ENCODE measurements at regions not wholly inside any gene's neighbourhood (a gene's known extent, or its start where the extent isn't known, plus 50 kb on each side); places are given as distances from the start of the nearest gene placed in this dataset.
"Not testable (repeated sequence)": the region's sequence is repeated elsewhere in the genome, so short reads cannot be mapped to it uniquely, and the experiment has no call there.

DNA sequence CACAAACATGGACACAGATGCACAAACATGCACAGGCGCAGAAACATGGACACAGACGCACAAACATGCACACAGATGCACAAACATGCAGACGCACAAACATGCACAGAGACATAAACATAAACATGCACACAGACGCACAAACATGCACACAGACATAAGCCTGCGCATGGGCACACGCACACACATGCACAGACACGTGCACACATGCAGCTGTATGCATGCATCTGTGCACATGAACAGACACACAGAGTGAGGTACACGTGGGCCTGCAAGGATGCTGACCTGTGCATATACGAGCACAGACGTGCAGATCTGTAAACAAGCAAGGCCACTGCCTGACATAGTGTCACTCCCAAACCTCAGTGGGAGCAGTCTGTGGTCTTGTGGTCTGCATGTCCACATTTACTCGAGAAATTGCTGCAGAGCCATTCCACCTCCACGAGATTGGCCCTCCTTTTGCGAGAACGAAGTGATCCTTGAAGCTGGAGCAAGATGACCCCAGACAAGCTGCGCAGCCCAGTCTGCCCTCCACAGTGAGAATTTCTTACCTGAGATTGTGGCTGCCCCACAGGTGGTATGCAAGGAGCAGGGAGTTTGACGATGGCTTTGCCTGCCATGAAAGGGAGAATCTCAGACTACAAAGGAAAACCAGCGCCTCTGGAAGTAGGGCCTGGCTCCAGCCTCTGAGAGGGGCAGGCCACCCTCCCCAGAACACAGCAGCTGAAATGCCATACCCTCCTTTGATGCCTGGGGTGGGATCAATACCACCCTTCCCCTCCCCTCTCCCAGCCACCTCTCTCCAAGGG lies 299.9 kb downstream of the BRD1 start:
- peak; percentile 2 for DNase-seq (ENCODE audit: low read depth)

DNA sequence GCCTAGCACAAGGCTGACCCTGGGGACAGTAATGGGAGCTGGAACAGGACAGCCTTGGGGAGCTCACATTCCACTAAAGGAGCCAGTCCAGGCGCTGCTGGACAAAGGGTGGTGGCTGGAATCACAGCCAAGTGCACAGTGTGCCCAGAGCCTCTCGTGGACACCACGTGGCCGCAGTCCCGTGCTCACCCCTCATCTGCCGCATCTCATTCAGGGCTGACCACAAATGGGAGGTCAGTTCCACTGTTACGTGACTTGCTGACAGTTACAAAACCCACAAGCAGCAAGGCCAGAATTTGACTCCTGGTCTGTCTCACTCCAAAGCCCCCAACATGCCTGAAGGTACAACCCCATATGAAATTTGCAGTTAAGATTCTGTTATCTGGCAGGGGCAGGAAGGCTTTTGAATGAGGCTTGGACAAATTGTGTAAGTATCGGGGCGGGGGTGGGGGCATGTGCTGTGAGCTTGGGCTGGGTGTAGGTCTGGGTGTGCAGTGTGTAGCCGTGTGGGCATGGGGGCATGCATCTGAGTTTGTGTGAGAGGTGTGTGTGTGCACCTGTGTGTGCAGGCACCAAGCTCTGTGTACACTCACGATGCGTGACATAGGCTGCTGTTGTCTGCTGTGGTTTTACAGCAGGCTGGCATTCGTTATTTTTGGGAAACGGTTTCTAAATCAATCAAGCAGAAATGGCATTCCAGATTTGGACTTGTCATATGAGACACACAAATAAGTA lies 301.7 kb downstream of the BRD1 start:
- no peak for DNase-seq (ENCODE audit: low read depth)

DNA sequence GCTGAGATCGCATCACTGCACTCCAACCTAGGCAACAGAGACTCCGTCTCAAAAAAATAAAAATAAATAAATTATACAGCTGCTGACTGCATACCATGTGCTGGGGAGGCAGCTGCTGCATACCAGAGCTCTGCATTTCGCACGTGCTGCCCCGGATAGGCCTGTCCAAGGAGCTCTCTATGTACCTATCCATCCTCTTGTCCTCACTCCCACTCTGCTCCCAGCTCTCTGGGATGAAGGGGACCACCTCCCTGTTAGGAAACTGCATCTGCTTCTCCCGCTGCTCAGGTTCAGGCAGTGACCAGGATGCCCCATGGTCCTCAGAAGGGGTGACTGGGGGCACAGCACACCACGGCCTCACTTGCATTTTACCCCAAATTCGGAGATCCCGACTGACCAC lies 302.3 kb downstream of the BRD1 start:
- no peak for DNase-seq (ENCODE audit: low read depth)

DNA sequence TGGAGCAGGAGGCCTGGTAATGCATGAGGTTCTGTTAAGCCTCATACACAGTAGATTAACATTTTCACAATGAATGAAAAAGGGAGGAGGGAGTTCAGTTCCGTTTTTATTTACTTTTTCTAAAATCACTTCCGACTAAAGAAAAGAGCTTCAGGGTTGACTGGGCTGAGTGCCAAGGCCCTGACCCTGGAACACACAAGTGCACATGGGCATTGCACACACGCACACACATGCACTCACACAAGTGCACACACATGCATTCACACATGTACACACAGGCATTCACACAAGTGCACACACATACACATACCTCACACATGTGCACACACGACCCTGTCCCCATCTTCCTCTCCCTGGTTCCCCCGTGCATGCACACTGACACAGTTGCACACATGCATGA lies 303.3 kb downstream of the BRD1 start:
- no peak for DNase-seq (ENCODE audit: low read depth)

DNA sequence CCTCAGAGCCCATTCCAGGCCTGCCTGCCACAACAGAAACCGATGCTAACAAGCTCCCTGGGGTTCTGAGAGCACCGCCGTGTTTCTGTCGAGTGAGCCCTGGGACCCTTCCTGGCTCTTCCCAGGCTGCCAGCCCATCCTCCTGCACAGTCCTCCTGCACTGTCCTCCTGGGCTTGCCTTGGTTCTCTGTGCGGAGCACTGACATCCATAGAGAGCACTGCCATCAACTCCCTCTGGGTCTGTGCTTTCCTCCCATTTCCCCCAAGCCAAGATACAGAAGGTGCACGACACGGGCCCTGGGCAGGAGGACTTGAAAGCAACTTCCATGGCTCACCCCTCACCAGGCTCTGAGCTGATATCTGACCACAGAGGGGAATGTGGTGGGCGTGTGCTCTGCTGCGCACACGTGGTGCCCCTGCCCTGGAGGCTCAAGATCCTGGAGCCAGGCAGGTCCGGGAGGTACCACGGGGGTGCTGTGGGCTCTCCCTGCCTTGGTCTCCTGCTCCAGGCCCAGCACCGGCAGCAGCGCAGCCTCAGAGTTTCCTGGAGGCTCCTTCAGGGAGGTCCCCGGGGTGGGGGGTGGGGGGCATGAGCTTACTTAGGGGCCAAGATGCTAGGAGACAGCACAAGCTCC lies 304.2 kb downstream of the BRD1 start:
- no peak for DNase-seq (ENCODE audit: low read depth)

DNA sequence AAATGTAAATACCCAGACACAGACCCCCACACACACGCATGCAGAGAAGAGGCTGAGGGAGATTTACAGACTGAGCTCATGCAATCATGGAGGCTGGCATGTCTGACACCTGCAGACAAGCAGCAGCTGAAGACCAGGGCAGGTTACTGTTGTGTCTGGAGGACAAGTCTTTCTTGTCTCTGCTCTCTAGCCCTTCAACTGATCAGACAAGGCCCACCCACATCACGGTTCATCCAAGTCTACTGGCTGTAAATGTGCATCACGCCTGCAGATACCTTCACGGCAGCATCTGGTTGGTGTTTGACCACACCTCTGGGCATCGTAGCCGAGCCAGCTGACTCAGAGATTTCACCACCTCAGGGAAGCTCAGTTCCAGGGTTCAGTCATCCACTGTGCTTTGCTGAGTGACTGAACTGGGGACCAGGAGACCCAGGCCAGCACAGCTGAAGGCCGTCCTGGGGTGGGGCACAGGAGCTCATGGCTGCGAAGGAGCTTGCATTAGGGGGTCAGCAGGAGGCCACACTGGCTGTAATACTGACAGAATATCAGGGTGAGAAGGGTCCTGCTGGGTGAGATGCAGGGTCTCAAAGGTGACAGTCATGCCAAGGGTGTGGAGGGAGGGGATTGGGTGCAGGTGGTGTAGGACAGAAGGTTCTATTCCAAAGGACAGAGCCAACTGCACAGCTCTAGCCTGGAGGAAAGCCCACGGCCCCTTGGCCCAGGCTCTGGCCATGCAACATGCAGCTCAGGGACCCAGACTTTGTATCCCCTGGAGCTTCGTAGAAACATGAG lies 304.9 kb downstream of the BRD1 start:
- no peak for DNase-seq (ENCODE audit: low read depth)

DNA sequence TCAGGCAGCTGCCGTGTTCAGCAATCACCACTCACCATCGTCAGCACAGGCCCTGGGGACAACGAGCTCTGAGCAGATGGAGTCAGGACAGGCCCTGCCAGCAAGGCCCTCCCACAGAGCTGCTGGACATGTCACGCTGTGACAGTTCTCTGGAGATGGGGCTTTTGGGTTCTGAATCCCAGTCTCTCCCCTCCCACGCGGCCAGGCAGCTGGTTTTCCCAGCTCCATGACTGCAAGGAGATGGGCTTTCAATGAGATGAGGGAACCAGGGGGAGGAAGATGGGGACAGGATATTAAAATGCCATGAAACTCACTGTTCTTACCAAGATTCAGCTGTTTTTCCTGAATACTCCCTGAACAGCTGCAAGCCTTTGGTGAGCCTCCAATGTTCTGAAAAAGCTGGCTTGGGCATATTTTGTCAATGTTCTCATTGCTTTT lies 305.9 kb downstream of the BRD1 start:
- no peak for DNase-seq (ENCODE audit: low read depth)

DNA sequence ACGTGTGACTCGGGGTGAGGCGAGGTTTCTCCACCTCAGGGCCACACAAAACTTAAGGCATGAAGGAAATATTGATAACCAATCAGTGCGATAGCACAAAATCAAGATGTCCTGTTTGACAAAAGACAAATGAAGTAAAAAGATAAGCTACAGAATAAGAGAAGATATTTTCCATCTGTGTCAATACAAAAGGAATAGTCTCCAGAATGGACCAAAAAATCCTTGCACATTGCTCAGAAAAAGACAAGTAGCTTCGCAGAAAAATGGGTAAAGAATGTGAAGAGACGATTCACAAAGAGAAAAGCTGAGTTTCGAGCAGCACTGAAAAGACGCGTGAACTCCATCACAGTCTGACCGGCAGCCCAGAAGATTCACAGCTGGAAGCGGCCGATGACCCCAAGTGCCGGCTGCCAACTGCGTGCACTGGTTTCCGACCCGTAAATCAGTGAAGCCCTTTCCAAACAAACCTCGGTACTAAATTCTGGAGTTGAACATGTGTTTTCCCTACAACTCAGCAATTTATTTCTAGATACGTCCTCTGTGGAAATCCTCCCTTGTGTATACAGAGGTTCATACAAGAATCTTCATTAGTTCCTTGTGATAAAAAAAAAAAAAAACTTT lies 308.4 kb downstream of the BRD1 start:
- DNase-seq (ENCODE audit: low read depth), result no peak

DNA sequence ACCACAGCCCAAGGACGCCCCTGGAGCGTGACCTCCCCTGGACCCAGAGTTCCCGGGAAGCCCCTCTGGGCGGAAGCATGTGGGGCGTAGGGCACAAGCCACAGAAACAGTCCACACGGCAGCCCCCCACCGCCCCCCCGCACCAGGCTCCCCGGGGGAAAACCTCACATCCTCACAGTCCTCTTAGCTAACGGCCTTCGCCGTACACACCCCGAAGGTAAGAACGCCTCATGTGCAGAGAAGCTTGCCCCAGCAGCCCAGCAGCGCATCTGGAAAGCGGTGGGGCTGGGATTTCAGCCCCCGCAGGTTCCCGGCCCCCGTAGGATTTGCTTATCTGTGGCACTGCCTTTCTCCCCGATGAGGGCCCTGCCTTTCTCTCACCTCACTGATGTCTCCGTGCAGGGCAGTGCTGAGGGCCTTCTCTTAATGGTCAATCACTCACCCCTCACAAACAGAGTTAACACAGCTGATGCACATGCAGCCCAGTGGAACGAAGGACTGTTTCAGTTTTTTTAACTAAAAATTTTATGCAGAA lies 309.2 kb downstream of the BRD1 start:
- no peak for DNase-seq (ENCODE audit: low read depth)

DNA sequence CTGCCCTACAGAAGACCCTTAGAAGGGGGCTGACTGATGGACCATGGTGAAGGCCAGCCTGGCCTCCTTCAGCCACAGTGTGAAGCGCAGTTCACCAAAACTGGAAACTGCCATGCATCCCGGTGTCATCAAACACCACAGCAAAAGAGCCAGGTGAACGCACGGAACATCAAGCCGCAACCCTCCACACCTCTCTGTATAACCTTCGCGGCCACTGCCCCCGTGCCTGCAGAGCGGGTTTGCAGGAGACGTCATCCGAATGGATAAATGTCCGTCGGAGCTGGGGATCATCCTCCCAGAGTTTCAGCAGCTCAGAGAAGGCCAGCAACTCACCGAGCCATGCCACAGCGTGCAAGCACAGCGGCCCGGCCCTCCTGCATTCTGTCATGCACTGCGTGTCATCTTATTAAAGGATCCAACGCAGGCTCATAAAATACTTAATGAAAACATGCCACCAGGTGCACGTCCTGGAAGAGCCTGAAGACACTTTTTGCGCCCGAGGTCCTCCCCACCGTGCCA lies 309.9 kb downstream of the BRD1 start:
- no peak for DNase-seq (ENCODE audit: low read depth)

DNA sequence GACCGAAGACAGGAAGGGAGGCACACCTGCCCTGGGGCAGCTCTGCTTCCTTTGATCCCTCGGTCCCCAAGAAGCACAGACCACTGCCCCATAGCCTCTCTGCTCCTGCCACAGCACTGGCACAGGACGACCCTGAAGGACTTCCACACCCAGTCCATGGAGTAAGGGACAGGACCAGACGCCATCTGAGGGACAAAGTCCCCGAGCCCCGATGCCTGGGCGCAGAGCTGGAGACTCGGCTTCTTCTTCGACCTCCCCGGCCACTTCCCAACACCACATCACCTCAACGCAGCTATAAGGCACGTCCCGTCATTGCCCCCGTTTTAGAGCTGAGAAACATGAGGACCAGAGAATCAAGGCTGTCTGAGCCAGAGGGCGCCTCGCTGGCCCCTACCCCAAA lies 310.5 kb downstream of the BRD1 start:
- no peak for DNase-seq (ENCODE audit: low read depth)

DNA sequence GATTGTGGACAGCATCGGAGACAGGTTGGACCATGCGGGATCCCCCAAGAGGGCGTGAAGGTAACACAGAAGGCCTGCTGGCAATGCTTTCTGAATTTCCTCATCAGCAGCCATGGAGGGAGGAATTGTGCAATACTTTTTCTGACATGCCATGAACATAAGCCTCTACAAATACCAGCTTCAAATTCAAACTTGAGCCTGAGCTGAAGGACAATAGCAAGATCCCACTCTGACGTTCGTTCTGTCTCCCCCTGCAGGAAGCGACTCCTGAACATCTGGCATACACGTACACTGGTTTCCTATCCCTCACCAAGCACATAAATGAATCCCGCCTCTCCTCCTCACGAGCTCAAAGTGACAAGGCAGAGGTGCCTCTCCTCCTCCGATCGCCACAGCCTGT lies 312.2 kb downstream of the BRD1 start:
- DNase-seq (ENCODE audit: low read depth), result no peak

DNA sequence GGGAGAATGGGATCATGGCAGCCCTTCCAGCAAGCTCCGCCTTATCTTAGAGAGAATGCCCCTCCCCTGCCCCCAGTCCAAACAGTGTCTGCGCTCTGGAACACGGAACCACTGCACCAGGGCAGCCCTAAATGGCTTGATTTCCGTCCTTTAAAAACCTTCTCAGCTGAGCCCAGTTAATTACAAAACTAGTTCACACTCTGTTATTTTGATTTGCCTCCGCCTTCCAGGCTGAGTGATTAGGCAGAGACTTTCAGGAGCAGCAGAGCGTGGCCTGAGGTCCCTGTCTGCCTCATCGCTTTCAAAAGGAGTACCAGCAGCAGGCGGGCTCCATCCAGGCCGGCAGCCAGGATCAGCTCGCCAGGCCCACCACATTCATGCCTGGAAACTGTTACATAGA lies 313.0 kb downstream of the BRD1 start:
- DNase-seq (ENCODE audit: low read depth), result no peak

DNA sequence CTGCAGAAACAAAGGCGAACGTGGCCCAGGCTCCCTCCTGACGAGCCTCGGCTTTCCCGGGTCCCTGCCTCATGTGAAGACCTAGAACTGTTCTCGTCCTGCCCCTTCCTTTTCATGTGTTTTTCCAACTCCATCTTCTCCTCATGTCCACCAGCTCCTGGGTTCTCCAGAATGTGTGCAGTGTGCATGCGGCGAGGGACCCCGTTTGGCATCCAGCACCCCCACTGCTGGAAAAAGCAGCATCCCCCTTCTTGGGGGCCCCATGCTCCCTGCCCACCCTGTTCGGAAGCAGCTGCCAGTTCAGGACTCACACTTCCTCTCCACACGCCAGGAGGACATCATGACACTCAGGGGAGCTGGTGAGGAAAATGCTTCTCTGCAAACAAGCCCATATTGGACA lies 313.5 kb downstream of the BRD1 start:
- no peak for DNase-seq (ENCODE audit: low read depth)

DNA sequence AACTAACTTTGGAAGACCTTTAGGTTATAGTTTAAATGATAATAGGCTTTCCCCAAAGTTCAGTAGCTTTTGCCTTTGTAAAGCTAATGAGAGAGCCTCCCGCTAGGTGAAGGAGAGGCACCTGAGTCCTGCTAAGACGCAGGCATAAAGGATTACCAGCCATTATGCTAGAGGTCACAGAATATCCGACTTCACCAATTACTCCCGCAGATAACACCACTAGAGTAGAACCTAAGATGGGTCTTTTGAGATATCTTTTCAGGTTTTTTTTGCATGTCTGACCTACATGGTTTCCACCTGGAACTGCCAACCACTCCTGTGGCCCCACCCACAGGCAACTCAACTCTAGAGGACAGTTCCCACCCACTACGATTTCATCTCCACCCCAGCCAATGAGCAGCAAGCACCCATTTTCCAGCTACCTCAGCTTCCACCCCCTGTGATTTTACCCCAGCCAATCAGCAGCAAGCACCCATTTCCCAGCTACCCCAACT lies 314.3 kb downstream of the BRD1 start:
- no peak for DNase-seq (ENCODE audit: low read depth)

DNA sequence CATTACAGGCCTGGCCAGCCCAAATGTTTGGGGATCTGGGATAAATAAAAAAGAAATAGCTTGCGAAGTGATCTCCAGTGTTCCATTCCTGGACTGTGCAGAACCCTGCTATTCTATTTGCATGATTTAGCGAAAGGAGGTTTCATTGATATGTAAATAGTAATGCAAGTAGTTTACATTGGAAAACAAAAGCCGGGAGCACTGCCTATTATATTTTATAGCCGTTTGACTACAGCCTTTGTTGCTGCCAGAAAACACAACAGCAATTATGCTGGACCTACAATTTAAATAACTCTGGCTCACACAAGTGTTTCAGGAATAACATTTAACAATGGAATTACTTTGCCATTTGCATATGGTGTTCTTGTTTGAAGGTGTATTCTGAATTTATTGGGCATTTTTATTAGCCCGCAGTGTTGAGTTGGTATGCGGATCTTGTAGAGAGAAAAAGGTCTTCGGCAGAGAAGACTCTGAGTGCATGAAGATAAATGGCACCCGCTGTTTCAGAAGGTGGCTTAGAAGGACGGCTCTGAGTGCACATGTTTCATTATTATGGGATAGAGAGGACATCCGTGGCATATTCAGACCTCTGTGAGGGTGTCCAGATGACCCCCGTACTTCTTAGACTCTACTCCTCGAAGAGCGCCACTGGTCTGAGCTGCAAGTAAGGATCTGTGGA lies 315.0 kb downstream of the BRD1 start:
- no peak for DNase-seq (ENCODE audit: low read depth)

DNA sequence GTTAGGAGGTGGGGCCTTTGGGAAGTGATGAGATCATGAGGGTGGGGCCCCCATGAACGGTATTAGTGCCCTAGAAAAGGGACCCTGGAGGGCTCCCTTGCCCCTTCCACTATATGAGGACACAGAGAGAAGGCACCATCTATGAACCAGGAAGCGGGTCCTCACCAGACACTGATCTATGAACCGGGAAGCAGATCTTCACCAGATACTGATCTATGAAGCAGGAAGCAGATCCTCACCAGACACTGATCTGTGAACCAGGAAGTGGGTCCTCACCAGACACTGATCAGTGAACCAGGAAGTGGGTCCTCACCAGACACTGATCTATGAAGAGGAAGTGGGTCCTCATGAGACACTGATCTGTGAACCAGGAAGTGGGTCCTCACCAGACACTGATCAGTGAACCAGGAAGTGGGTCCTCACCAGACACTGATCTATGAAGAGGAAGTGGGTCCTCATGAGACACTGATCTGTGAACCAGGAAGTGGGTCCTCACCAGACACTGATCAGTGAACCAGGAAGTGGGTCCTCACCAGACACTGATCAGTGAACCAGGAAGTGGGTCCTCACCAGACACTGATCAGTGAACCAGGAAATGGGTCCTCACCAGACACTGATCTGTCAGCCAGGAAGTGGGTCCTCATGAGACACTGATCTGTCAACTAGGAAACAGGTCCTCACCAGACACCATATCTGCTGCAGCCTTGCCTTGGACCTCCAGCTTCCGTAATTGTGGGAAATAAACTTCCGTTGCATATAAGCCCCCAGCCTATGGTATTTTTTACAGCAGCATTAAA lies 316.1 kb downstream of the BRD1 start:
- DNase-seq (ENCODE audit: low read depth), result not testable (repeated sequence)

DNA sequence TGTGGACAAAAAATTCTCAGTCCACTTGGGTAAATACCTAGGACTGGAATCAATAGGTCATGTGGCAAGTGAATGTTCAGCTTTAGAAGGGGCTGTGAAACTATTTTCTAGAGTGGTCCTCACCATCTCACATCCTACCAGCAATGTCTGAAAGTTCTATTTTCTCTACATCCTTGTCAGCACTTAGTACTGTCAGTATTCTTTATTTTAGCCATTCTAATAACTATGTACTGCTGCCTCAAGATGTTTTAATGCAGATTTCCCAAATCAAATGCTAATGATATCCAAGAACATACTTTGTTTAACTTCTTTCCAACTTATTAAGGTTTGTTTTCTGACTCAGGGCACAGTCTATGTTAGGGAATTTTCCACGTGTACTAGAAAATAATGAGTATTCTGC lies 317.0 kb downstream of the BRD1 start:
- no peak for DNase-seq (ENCODE audit: low read depth)

DNA sequence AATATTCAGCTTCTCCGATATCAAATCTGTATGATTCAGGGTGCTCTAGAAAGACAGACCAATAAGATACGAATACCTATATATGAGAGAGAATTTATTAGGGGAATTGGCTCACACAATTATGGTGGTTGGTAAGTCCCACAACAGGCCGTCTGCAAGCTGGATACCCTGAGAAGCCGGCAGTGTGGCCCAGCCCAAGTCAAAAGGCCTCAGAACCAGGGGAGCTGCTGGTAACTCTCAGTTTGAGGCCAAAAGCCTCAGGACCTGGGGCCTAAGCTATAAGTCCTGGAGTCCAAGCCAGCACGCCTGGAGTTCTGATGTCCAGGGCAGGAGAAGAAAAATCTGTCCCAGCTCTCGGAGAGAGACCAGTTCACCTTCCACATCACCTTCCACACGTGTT lies 318.7 kb downstream of the BRD1 start:
- no peak for DNase-seq (ENCODE audit: low read depth)

DNA sequence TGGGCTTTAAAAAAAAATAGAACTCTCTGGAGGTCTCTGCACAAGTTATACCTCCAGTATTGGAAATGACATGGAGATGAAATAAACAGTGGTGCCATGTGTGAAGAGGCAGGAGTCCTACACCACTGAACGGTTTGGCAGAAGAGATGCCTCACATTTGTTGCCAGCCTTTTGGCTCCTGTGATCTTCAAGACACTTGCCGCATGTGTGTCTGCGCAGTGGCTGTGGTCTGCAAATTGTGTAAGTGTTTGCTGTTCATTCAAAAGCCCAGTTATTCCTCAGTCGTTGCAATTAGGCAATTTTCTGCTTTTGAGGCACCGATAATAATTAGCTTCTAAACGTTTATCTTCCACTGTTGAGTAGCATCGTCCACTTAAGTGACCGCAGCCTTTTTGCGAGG lies 319.1 kb downstream of the BRD1 start:
- DNase-seq (ENCODE audit: low read depth), result no peak
